Aorta (tissue), 5 donors: ENCODE measurements at regions not wholly inside any gene's neighbourhood (a gene's known extent, or its start where the extent isn't known, plus 50 kb on each side); places are given as distances from the start of the nearest gene placed in this dataset.

ENCODE experiments used
- ATAC-seq: fragments of 200-7000 bp; cut with Tn5 transposase; one replicate; pipeline ENCODE4 v1.9.1; 2022; ENCODE audit warnings: moderate library complexity; ENCODE audit not compliant: low FRiP score
- DNase-seq, 2 donors: peaks; one replicate each; pipeline ENCODE4 v3.0.0-alpha.2; 2020
- H3K27ac ChIP-seq, 2 donors: one replicate each; pipeline ENCODE4 v1.5.1; 2013; ENCODE audit warnings: low read length in 2 of 2, mild to moderate bottlenecking in 2 of 2, moderate library complexity in 2 of 2, control low read depth in 1 of 2, inconsistent platforms in 1 of 2, low read depth in 1 of 2
- H3K27me3 ChIP-seq, 2 donors: one replicate each; pipeline ENCODE4 v1.6.1; 2013; ENCODE audit warnings: control low read depth in 1 of 2, low read length in 1 of 2, mild to moderate bottlenecking in 1 of 2, moderate library complexity in 1 of 2; ENCODE audit not compliant: insufficient read depth in 2 of 2, control insufficient read depth in 1 of 2
- H3K36me3 ChIP-seq, 2 donors: one replicate each; pipeline ENCODE4 v1.6.1; 2013; ENCODE audit warnings: control low read depth in 1 of 2, low read length in 1 of 2, mild to moderate bottlenecking in 1 of 2; ENCODE audit not compliant: insufficient read depth in 2 of 2, control insufficient read depth in 1 of 2
- H3K4me1 ChIP-seq, 2 donors: one replicate each; pipeline ENCODE4 v1.6.1; 2013; ENCODE audit warnings: low read length in 2 of 2, control low read depth in 1 of 2, mild to moderate bottlenecking in 1 of 2, moderate library complexity in 1 of 2; ENCODE audit not compliant: insufficient read depth in 2 of 2, control insufficient read depth in 1 of 2
- H3K4me3 ChIP-seq, 2 donors: one replicate each; pipeline ENCODE4 v1.5.1; 2013; ENCODE audit warnings: low read length in 2 of 2, control low read depth in 1 of 2, mild to moderate bottlenecking in 1 of 2
- H3K9me3 ChIP-seq: one replicate; pipeline ENCODE4 v1.6.1; 2013; ENCODE audit warnings: mild to moderate bottlenecking, low read length; ENCODE audit not compliant: control insufficient read depth
- WGBS, 2 donors: extraction: QIAGEN DNeasy Blood & Tissue Kit; methylation state at CpG; one replicate each; pipeline ENCODE4 v1.1.7; 2013; 5-methylcytosine and 5-hydroxymethylcytosine counted together
- intact Hi-C, 2 donors: fragments of 100-400 bp; cut with DNase I; formaldehyde crosslinking; loops; one replicate each; pipeline versions ENCODE4 v1.14.2 to v1.15.0; 2022
- donor health status: healthy with polysubstance abuse.
- donor health status: Bipolar disorder and iron deficiency.
- donor health status: DM: no; HTN: no; CAD: no.
- donor health status: DM: no; HTN: no; CAD: no.
- donor health status: DM: yes; HTN: yes; CAD: no.

GRCh38 chr7:63029207-63029522 lies 969.5 kb upstream of the ZNF722 start:
- H3K36me3 ChIP-seq = no peaks in the 10 kb centered on the region
- ATAC-seq (no peak), DNase-seq (no peak)
- intact Hi-C loops = no loop called here
- 43 to 52% methylated on average over 3 of the region's 3 CpGs for WGBS, 2 donors
- no peak overlapping the region for H3K27ac ChIP-seq
- H3K4me1 ChIP-seq = no peaks in the 10 kb centered on the region
- no peaks in the 10 kb centered on the region for H3K27me3 ChIP-seq
- H3K9me3 ChIP-seq = peaks cover 4% of the 10 kb centered on the region
- no peak overlapping the region for H3K4me3 ChIP-seq

GRCh38 chr7:63030061-63030460 lies 968.6 kb upstream of the ZNF722 start:
- intact Hi-C loops = no loop called here
- peaks cover 2% of the 10 kb centered on the region for H3K9me3 ChIP-seq
- no peaks in the 10 kb centered on the region for H3K36me3 ChIP-seq
- no peak for ATAC-seq
- H3K4me3 ChIP-seq = no peak overlapping the region
- H3K27me3 ChIP-seq = no peaks in the 10 kb centered on the region
- no peaks in the 10 kb centered on the region for H3K4me1 ChIP-seq
- no peak for DNase-seq
- H3K27ac ChIP-seq = no peak overlapping the region
- 62 to 64% methylated on average over 13 of the region's 13 CpGs for WGBS, 2 donors

- Histone ChIP-seq H3K36me3 (no peaks in the 10 kb centered on the region), H3K9me3 (peaks cover 2% of the 10 kb centered on the region), H3K27me3 (no peaks in the 10 kb centered on the region), H3K4me3 (no peak overlapping the region), H3K27ac (no peak overlapping the region), H3K4me1 (no peaks in the 10 kb centered on the region)
- WGBS, 2 donors = 70 to 75% methylated on average over 16 of the region's 16 CpGs
- no peak for ATAC-seq
- DNase-seq = no peak
- intact Hi-C loops = no loop called here
Observed at GRCh38 chr7:63031838-63032436, 966.7 kb upstream of the ZNF722 start.

- Histone ChIP-seq H3K36me3 (no peaks in the 10 kb centered on the region), H3K4me3 (no peak overlapping the region), H3K27ac (no peak overlapping the region), H3K4me1 (no peaks in the 10 kb centered on the region), H3K9me3 (no peaks in the 10 kb centered on the region), H3K27me3 (no peaks in the 10 kb centered on the region)
- WGBS, 2 donors = 64% methylated on average over 6 of the region's 6 CpGs
- peak in 1 of 2 donors; percentile 34 for DNase-seq
- ATAC-seq = no peak
- intact Hi-C loops = no loop called here
Observed at GRCh38 chr7:63037242-63037641, 961.4 kb upstream of the ZNF722 start.

- WGBS, 2 donors = 85 to 86% methylated on average over 4 of the region's 4 CpGs
- no peak for ATAC-seq
- DNase-seq = no peak
- Histone ChIP-seq H3K4me3 (no peak overlapping the region), H3K36me3 (no peaks in the 10 kb centered on the region), H3K27me3 (no peaks in the 10 kb centered on the region), H3K4me1 (no peaks in the 10 kb centered on the region), H3K9me3 (no peaks in the 10 kb centered on the region), H3K27ac (no peak overlapping the region)
- intact Hi-C loops = no loop called here
Observed at GRCh38 chr7:63038987-63039386, 959.7 kb upstream of the ZNF722 start.

- Histone ChIP-seq H3K36me3 (no peaks in the 10 kb centered on the region), H3K27ac (no peak overlapping the region), H3K9me3 (no peaks in the 10 kb centered on the region), H3K4me3 (no peak overlapping the region), H3K27me3 (no peaks in the 10 kb centered on the region), H3K4me1 (no peaks in the 10 kb centered on the region)
- 83 to 92% methylated on average over 8 of the region's 8 CpGs for WGBS, 2 donors
- no peak for ATAC-seq
- DNase-seq = no peak
- intact Hi-C loops = no loop called here
Observed at GRCh38 chr7:63039882-63040281, 958.8 kb upstream of the ZNF722 start.

- DNase-seq (no peak), ATAC-seq (no peak)
- 75 to 80% methylated on average over 12 of the region's 12 CpGs for WGBS, 2 donors
- intact Hi-C loops = no loop called here
- Histone ChIP-seq H3K4me3 (no peak overlapping the region), H3K9me3 (no peaks in the 10 kb centered on the region), H3K27ac (no peak overlapping the region), H3K36me3 (no peaks in the 10 kb centered on the region), H3K27me3 (no peaks in the 10 kb centered on the region), H3K4me1 (no peaks in the 10 kb centered on the region)
Observed at GRCh38 chr7:63040336-63040735, 958.3 kb upstream of the ZNF722 start.

GRCh38 chr7:63040966-63041610 lies 957.6 kb upstream of the ZNF722 start:
- ATAC-seq = no peak
- no peak for DNase-seq
- intact Hi-C loops = no loop called here
- H3K27ac ChIP-seq = no peak overlapping the region
- H3K4me3 ChIP-seq = no peak overlapping the region
- no peaks in the 10 kb centered on the region for H3K36me3 ChIP-seq
- H3K9me3 ChIP-seq = no peaks in the 10 kb centered on the region
- H3K27me3 ChIP-seq = no peaks in the 10 kb centered on the region
- 73 to 78% methylated on average over 12 of the region's 12 CpGs for WGBS, 2 donors
- no peaks in the 10 kb centered on the region for H3K4me1 ChIP-seq

GRCh38 chr7:63041786-63042185 lies 956.9 kb upstream of the ZNF722 start:
- H3K27me3 ChIP-seq = no peaks in the 10 kb centered on the region
- no peaks in the 10 kb centered on the region for H3K36me3 ChIP-seq
- H3K4me1 ChIP-seq = no peaks in the 10 kb centered on the region
- no peak overlapping the region for H3K4me3 ChIP-seq
- WGBS, 2 donors = 83 to 90% methylated on average over 3 of the region's 3 CpGs
- intact Hi-C loops = no loop called here
- DNase-seq (no peak), ATAC-seq (no peak)
- H3K9me3 ChIP-seq = no peaks in the 10 kb centered on the region
- no peak overlapping the region for H3K27ac ChIP-seq
